Uterus (tissue), 3 donors: ENCODE measurements at regions not wholly inside any gene's neighbourhood (a gene's known extent, or its start where the extent isn't known, plus 50 kb on each side); places are given as distances from the start of the nearest gene placed in this dataset.

Experiments
- DNase-seq, 2 donors: peaks; one replicate each; pipeline ENCODE4 v3.0.0-alpha.2; 2019 to 2020
- H3K27ac ChIP-seq, 2 donors: fragments of 200-600 bp; sonication (generic); 1 replicate in 1 of 2; 2 replicates in 1 of 2; pipeline ENCODE4 v1.5.1; 2016 to 2018
- H3K27me3 ChIP-seq, 2 donors: fragments of 200-600 bp; sonication (generic); one replicate each; pipeline ENCODE4 v1.5.1; 2018 to 2019; ENCODE audit warnings: control low read depth in 1 of 2
- H3K36me3 ChIP-seq, 2 donors: fragments of 200-600 bp; sonication (generic); one replicate each; pipeline ENCODE4 v1.5.1; 2019; ENCODE audit warnings: control low read depth in 1 of 2
- H3K4me1 ChIP-seq, 2 donors: fragments of 200-600 bp; sonication (generic); one replicate each; pipeline ENCODE4 v1.5.1; 2018 to 2019; ENCODE audit warnings: control low read depth in 1 of 2
- H3K4me3 ChIP-seq, 2 donors: fragments of 200-600 bp; sonication (generic); 1 replicate in 1 of 2; 2 replicates in 1 of 2; pipeline ENCODE4 v1.5.1; 2018 to 2019; ENCODE audit warnings: mild to moderate bottlenecking in 1 of 2
- H3K9me3 ChIP-seq, 2 donors: fragments of 200-600 bp; sonication (generic); one replicate each; pipeline ENCODE4 v1.5.1; 2019; ENCODE audit warnings: control low read depth in 1 of 2
- POLR2A ChIP-seq, 2 donors: fragments of 450-650 bp; IDR thresholded peaks; one replicate each; pipeline ENCODE4 v1.6.1; 2016; ENCODE audit warnings: antibody characterized with exemption in 2 of 2, mild to moderate bottlenecking in 1 of 2, moderate library complexity in 1 of 2
- intact Hi-C: fragments of 100-400 bp; cut with DNase I; formaldehyde crosslinking; loops from one replicate; pipeline ENCODE4 v1.15.1; 2023; ENCODE audit warnings: low total_unique reads
- TF ChIP-seq, protein P1 (sequence below), 4 experiments: fragments of 200-600 bp in 2 of 4; fragments of 450-650 bp in 2 of 4; sonication (generic) in 2 of 4; IDR thresholded peaks; one replicate each; pipeline ENCODE4 v1.5.1; 2016 to 2019; ENCODE audit warnings: antibody characterized with exemption in 4 of 4, mild to moderate bottlenecking in 2 of 4, moderate library complexity in 1 of 4
- donor health status: DM: yes; HTN: yes; CAD: no.

GRCh38 chr10:78406648-78407008, 373.0 kb downstream of the RPS24 start:
- intact Hi-C loops = no loop called here
- no peak for DNase-seq
- Histone ChIP-seq H3K36me3 (no peaks in the 10 kb centered on the region), H3K4me1 (peaks cover 0 to 8% of the 10 kb centered on the region in 2 donors), H3K9me3 (no peaks in the 10 kb centered on the region), H3K4me3 (peak overlapping the region in 1 of 2 donors; percentile 36), H3K27ac (peak overlapping the region; percentile 57 to 89), H3K27me3 (no peaks in the 10 kb centered on the region)
- TF ChIP-seq POLR2A (IDR thresholded peaks at IDR 0.05) = no peak

DNA sequence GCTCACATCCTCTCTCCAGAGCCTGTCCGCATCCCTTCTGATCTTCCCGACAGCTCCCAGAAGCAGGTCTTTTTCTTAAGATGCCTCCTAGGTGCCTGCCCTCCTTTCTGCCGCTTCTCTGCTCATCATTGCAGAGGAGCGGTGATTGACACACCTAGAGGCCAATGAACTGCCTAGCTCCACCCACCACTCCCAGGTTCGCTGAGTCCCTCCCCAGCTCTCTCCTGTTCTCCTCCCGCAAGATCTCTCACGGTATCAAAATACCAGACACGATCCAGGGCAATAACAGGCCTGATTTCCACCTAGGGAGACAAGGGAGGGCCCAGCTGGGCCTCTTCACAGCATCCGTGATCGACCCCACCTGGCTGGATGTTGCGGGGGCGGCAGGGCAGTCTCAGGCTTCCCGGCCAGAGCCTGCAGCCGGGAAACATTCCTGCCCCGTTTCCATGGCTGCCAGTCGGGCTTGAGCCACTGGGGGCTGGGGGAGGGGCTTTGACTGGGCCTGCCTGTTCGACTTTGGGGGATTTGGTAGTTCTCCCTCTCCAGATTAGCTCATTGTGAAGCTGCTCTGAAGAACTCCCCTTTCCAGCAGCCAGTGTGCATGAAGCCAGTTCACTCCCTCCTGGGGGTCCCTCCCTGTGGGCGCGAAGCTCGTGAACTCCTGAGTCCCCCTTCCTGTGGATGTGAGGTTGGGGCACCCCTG, 373.5 kb downstream of the RPS24 start:
- TF ChIP-seq, protein P1, sequence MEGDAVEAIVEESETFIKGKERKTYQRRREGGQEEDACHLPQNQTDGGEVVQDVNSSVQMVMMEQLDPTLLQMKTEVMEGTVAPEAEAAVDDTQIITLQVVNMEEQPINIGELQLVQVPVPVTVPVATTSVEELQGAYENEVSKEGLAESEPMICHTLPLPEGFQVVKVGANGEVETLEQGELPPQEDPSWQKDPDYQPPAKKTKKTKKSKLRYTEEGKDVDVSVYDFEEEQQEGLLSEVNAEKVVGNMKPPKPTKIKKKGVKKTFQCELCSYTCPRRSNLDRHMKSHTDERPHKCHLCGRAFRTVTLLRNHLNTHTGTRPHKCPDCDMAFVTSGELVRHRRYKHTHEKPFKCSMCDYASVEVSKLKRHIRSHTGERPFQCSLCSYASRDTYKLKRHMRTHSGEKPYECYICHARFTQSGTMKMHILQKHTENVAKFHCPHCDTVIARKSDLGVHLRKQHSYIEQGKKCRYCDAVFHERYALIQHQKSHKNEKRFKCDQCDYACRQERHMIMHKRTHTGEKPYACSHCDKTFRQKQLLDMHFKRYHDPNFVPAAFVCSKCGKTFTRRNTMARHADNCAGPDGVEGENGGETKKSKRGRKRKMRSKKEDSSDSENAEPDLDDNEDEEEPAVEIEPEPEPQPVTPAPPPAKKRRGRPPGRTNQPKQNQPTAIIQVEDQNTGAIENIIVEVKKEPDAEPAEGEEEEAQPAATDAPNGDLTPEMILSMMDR (IDR thresholded peaks at IDR 0.05) = no peak
- TF ChIP-seq POLR2A (IDR thresholded peaks at IDR 0.05) = no peak
- Histone ChIP-seq H3K4me3 (peak overlapping the region in 1 of 2 donors; percentile 36), H3K27ac (peak overlapping the region; percentile 57 to 89), H3K4me1 (peaks cover 0 to 8% of the 10 kb centered on the region in 2 donors), H3K36me3 (no peaks in the 10 kb centered on the region), H3K27me3 (no peaks in the 10 kb centered on the region), H3K9me3 (no peaks in the 10 kb centered on the region)
- DNase-seq = peak; percentile 93 to 97
- intact Hi-C loops = no loop called here

- no peaks in the 10 kb centered on the region for H3K36me3 ChIP-seq
- no peaks in the 10 kb centered on the region for H3K9me3 ChIP-seq
- peak overlapping the region in 1 of 2 donors; percentile 89 for H3K27ac ChIP-seq
- no peaks in the 10 kb centered on the region for H3K27me3 ChIP-seq
- H3K4me3 ChIP-seq = no peak overlapping the region
- no peak for DNase-seq
- intact Hi-C loops = no loop called here
- H3K4me1 ChIP-seq = peaks cover 0 to 8% of the 10 kb centered on the region in 2 donors
- TF ChIP-seq, protein P1 (IDR thresholded peaks at IDR 0.05) = no peak
- TF ChIP-seq POLR2A (IDR thresholded peaks at IDR 0.05) = no peak
Observed at GRCh38 chr10:78407966-78408365, 374.3 kb downstream of the RPS24 start.

DNA sequence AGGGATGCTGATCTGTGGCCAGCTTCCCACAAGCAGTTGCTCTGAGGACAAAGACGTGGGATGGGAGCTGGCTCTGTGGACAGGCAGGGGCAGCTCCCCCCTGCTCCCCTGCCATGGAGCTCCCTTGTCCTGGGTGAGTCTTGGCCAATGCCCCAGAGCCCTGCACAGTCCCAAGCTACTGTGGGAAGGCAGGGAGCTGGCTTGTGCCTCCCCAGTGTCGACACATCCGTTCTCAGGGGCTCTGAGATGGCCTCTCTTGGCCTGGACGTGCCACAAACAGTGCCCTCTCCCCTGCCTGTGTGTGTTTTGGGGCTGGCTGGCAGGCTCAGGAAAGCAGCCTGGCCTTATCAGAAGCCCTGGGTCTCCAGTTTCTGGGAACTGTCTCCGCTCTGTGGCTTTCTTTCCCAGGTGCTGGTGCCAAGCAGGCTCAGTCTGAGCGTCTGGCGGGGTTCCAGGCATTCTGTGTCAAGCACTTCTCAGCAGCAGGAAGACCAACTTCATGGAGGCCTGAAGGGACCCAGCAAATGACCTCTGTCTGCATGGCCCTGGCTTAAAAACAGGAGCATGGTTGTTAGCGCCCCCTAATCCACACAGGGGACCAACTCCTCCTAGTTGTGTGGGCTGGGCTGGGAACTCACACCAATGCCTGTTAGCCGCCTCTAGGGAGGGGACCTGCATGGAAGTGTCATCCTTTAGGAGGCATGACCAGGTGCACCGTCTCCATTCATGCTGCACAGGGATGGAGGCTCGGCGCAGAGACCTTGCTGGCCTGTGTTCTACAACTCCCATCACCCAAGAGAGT, 375.2 kb downstream of the RPS24 start:
- no peak overlapping the region for H3K4me3 ChIP-seq
- no peaks in the 10 kb centered on the region for H3K9me3 ChIP-seq
- no peaks in the 10 kb centered on the region for H3K36me3 ChIP-seq
- no peak for TF ChIP-seq POLR2A (IDR thresholded peaks at IDR 0.05)
- TF ChIP-seq, protein P1 (IDR thresholded peaks at IDR 0.05) = no peak
- H3K27me3 ChIP-seq = no peaks in the 10 kb centered on the region
- peak overlapping the region; percentile 46 to 89 for H3K27ac ChIP-seq
- H3K4me1 ChIP-seq = peaks cover 0 to 8% of the 10 kb centered on the region in 2 donors
- DNase-seq = peak; percentile 78 to 82
- intact Hi-C loops = no loop called here

- intact Hi-C loops = no loop called here
- peak in 1 of 2 donors; percentile 5 for DNase-seq
Observed at GRCh38 chr10:78410046-78410965, 376.6 kb downstream of the RPS24 start.

More at GRCh38 chr10:78410046-78410965, 376.6 kb downstream of the RPS24 start:
- H3K4me1 ChIP-seq = peaks cover 0 to 8% of the 10 kb centered on the region in 2 donors
- no peaks in the 10 kb centered on the region for H3K36me3 ChIP-seq
- H3K27me3 ChIP-seq = no peaks in the 10 kb centered on the region
- H3K4me3 ChIP-seq = no peak overlapping the region
- TF ChIP-seq, protein P1 (IDR thresholded peaks at IDR 0.05) = no peak
- no peaks in the 10 kb centered on the region for H3K9me3 ChIP-seq
- H3K27ac ChIP-seq = no peak overlapping the region
